HG03139 (cell line): ENCODE measurements at regions not wholly inside any gene's neighbourhood (a gene's known extent, or its start where the extent isn't known, plus 50 kb on each side); places are given as distances from the start of the nearest gene placed in this dataset.

ENCODE experiments used
- ATAC-seq: cut with Tn5 transposase; IDR thresholded peaks from one replicate; pipeline ENCODE4 v1.9.1; 2021; ENCODE audit not compliant: unreplicated experiment

- ATAC-seq = no peak
Measured at GRCh38 chr2:5287558-5288334, 404.4 kb upstream of the SOX11 start.

GRCh38 chr2:5290900-5291546 lies 401.2 kb upstream of the SOX11 start:
- ATAC-seq = no peak

GRCh38 chr2:5304640-5305039 lies 387.5 kb upstream of the SOX11 start:
- ATAC-seq = no peak

- no peak for ATAC-seq
Measured at GRCh38 chr2:5315041-5315440, 377.1 kb upstream of the SOX11 start.

- ATAC-seq = no peak
Measured at GRCh38 chr2:5315512-5315911, 376.7 kb upstream of the SOX11 start.

GRCh38 chr2:5316001-5316490 lies 376.1 kb upstream of the SOX11 start:
- no peak for ATAC-seq

GRCh38 chr2:5319493-5319892 lies 372.7 kb upstream of the SOX11 start:
- ATAC-seq = no peak

GRCh38 chr2:5322396-5322795 lies 369.8 kb upstream of the SOX11 start:
- no peak for ATAC-seq

- ATAC-seq = no peak
Measured at GRCh38 chr2:5325523-5325922, 366.7 kb upstream of the SOX11 start.

- ATAC-seq = no peak
Measured at GRCh38 chr2:5328826-5329225, 363.4 kb upstream of the SOX11 start.

GRCh38 chr2:5329763-5330162 lies 362.4 kb upstream of the SOX11 start:
- no peak for ATAC-seq

- ATAC-seq = no peak
Measured at GRCh38 chr2:5330961-5331360, 361.2 kb upstream of the SOX11 start.

GRCh38 chr2:5332925-5333324 lies 359.3 kb upstream of the SOX11 start:
- ATAC-seq = no peak

- no peak for ATAC-seq
Measured at GRCh38 chr2:5339473-5339872, 352.7 kb upstream of the SOX11 start.

GRCh38 chr2:5343785-5344335 lies 348.3 kb upstream of the SOX11 start:
- ATAC-seq = no peak

GRCh38 chr2:5352286-5352685 lies 339.9 kb upstream of the SOX11 start:
- ATAC-seq = no peak

GRCh38 chr2:5353565-5353964 lies 338.6 kb upstream of the SOX11 start:
- no peak for ATAC-seq

- ATAC-seq = no peak
Measured at GRCh38 chr2:5359397-5359796, 332.8 kb upstream of the SOX11 start.

- ATAC-seq = no peak
Measured at GRCh38 chr2:5360081-5360480, 332.1 kb upstream of the SOX11 start.

- no peak for ATAC-seq
Measured at GRCh38 chr2:5364361-5364760, 327.8 kb upstream of the SOX11 start.

GRCh38 chr2:5365871-5366461 lies 326.2 kb upstream of the SOX11 start:
- peak; percentile 84 for ATAC-seq

GRCh38 chr2:5367321-5367720 lies 324.9 kb upstream of the SOX11 start:
- ATAC-seq = no peak
